ENCODE measurements at regions not wholly inside any gene's neighbourhood (a gene's known extent, or its start where the extent isn't known, plus 50 kb on each side); places are given as distances from the start of the nearest gene placed in this dataset.

GRCh38 chr10:29883231-29883630 is 176.2 kb downstream of the JCAD start:
- Mint-ChIP-seq H3K4me1 (no peaks in the 10 kb centered on the region), H3K9me3 (no peaks in the 10 kb centered on the region), H3K4me3 (no peak overlapping the region), H3K36me3 (ENCODE audit: low read depth) (no peaks in the 10 kb centered on the region), H3K27ac (no peak overlapping the region), H3K27me3 (peaks cover 13% of the 10 kb centered on the region)
- CTCF ChIA-PET, result no interaction called here
- POLR2A ChIA-PET, result no interaction called here
- DNase-seq, result no peak

GRCh38 chr10:29882766-29883165 is 176.6 kb downstream of the JCAD start:
- no peak for DNase-seq
- H3K4me3 Mint-ChIP-seq, result no peak overlapping the region
- POLR2A ChIA-PET, result no interaction called here
- H3K36me3 Mint-ChIP-seq (ENCODE audit: low read depth), result no peaks in the 10 kb centered on the region
- H3K4me1 Mint-ChIP-seq, result no peaks in the 10 kb centered on the region
- no peak overlapping the region for H3K27ac Mint-ChIP-seq
- H3K9me3 Mint-ChIP-seq, result no peaks in the 10 kb centered on the region
- H3K27me3 Mint-ChIP-seq, result peaks cover 12% of the 10 kb centered on the region
- CTCF ChIA-PET, result no interaction called here

- Mint-ChIP-seq H3K27ac (no peak overlapping the region), H3K36me3 (ENCODE audit: low read depth) (no peaks in the 10 kb centered on the region), H3K4me1 (no peaks in the 10 kb centered on the region), H3K27me3 (peaks cover 14% of the 10 kb centered on the region), H3K9me3 (no peaks in the 10 kb centered on the region), H3K4me3 (no peak overlapping the region)
- no peak for DNase-seq
- ChIA-PET CTCF (no interaction called here), POLR2A (interaction anchor here (0.5 kb wide), 1 partner anchor 14 kb away, joined by 3 read pairs; no protein-coding TSS in a partner anchor)
These were observed 177.6 kb downstream of the JCAD start for GRCh38 chr10:29881811-29882210.

GRCh38 chr10:29881336-29881771 is 178.0 kb downstream of the JCAD start:
- Mint-ChIP-seq H3K27me3 (peaks cover 14% of the 10 kb centered on the region), H3K27ac (no peak overlapping the region), H3K9me3 (no peaks in the 10 kb centered on the region), H3K4me3 (no peak overlapping the region), H3K4me1 (no peaks in the 10 kb centered on the region), H3K36me3 (ENCODE audit: low read depth) (no peaks in the 10 kb centered on the region)
- DNase-seq, result no peak
- CTCF ChIA-PET, result no interaction called here
- POLR2A ChIA-PET, result no interaction called here

- ChIA-PET CTCF (no interaction called here), POLR2A (no interaction called here)
- no peak for DNase-seq
- Mint-ChIP-seq H3K4me1 (no peaks in the 10 kb centered on the region), H3K4me3 (no peak overlapping the region), H3K27ac (no peak overlapping the region), H3K27me3 (peaks cover 16% of the 10 kb centered on the region), H3K9me3 (no peaks in the 10 kb centered on the region), H3K36me3 (ENCODE audit: low read depth) (no peaks in the 10 kb centered on the region)
These were observed 178.5 kb downstream of the JCAD start for GRCh38 chr10:29880856-29881255.

- H3K27me3 Mint-ChIP-seq, result peaks cover 16% of the 10 kb centered on the region
- no peaks in the 10 kb centered on the region for H3K4me1 Mint-ChIP-seq
- no peak overlapping the region for H3K4me3 Mint-ChIP-seq
- POLR2A ChIA-PET, result no interaction called here
- H3K27ac Mint-ChIP-seq, result no peak overlapping the region
- DNase-seq, result no peak
- no peaks in the 10 kb centered on the region for H3K9me3 Mint-ChIP-seq
- CTCF ChIA-PET, result no interaction called here
- H3K36me3 Mint-ChIP-seq (ENCODE audit: low read depth), result no peaks in the 10 kb centered on the region
These were observed 179.5 kb downstream of the JCAD start for GRCh38 chr10:29879862-29880261.

- Mint-ChIP-seq H3K9me3 (no peaks in the 10 kb centered on the region), H3K36me3 (ENCODE audit: low read depth) (no peaks in the 10 kb centered on the region), H3K4me3 (no peak overlapping the region), H3K4me1 (no peaks in the 10 kb centered on the region), H3K27me3 (peaks cover 20% of the 10 kb centered on the region), H3K27ac (no peak overlapping the region)
- POLR2A ChIA-PET, result no interaction called here
- CTCF ChIA-PET, result no interaction called here
- no peak for DNase-seq
These were observed 180.9 kb downstream of the JCAD start for GRCh38 chr10:29878492-29878891.

- ChIA-PET CTCF (no interaction called here), POLR2A (no interaction called here)
- Mint-ChIP-seq H3K27ac (no peak overlapping the region), H3K27me3 (peaks cover 20% of the 10 kb centered on the region), H3K9me3 (no peaks in the 10 kb centered on the region), H3K4me3 (no peak overlapping the region), H3K36me3 (ENCODE audit: low read depth) (no peaks in the 10 kb centered on the region), H3K4me1 (no peaks in the 10 kb centered on the region)
- no peak for DNase-seq
These were observed 181.4 kb downstream of the JCAD start for GRCh38 chr10:29877793-29878491.

- no peak for DNase-seq
- Mint-ChIP-seq H3K36me3 (ENCODE audit: low read depth) (no peaks in the 10 kb centered on the region), H3K9me3 (no peaks in the 10 kb centered on the region), H3K4me1 (no peaks in the 10 kb centered on the region), H3K4me3 (no peak overlapping the region), H3K27me3 (peaks cover 20% of the 10 kb centered on the region), H3K27ac (no peak overlapping the region)
- ChIA-PET POLR2A (no interaction called here), CTCF (no interaction called here)
These were observed 183.3 kb downstream of the JCAD start for GRCh38 chr10:29876008-29876555.

GRCh38 chr10:29874606-29875269 is 184.6 kb downstream of the JCAD start:
- ChIA-PET CTCF (no interaction called here), POLR2A (no interaction called here)
- Mint-ChIP-seq H3K27ac (no peak overlapping the region), H3K27me3 (peaks cover 19% of the 10 kb centered on the region), H3K9me3 (peaks cover 3% of the 10 kb centered on the region), H3K4me3 (no peak overlapping the region), H3K4me1 (no peaks in the 10 kb centered on the region), H3K36me3 (ENCODE audit: low read depth) (no peaks in the 10 kb centered on the region)
- no peak for DNase-seq

GRCh38 chr10:29873941-29874484 is 185.4 kb downstream of the JCAD start:
- ChIA-PET CTCF (no interaction called here), POLR2A (no interaction called here)
- Mint-ChIP-seq H3K4me3 (no peak overlapping the region), H3K27me3 (peaks cover 19% of the 10 kb centered on the region), H3K27ac (no peak overlapping the region), H3K36me3 (ENCODE audit: low read depth) (no peaks in the 10 kb centered on the region), H3K9me3 (peaks cover 3% of the 10 kb centered on the region), H3K4me1 (no peaks in the 10 kb centered on the region)
- DNase-seq, result no peak

- Mint-ChIP-seq H3K27me3 (peaks cover 7% of the 10 kb centered on the region), H3K36me3 (ENCODE audit: low read depth) (no peaks in the 10 kb centered on the region), H3K4me1 (no peaks in the 10 kb centered on the region), H3K4me3 (no peak overlapping the region), H3K27ac (no peak overlapping the region), H3K9me3 (peaks cover 3% of the 10 kb centered on the region)
- no peak for DNase-seq
- POLR2A ChIA-PET, result no interaction called here
- CTCF ChIA-PET, result no interaction called here
These were observed 188.8 kb downstream of the JCAD start for GRCh38 chr10:29870522-29871044.

GRCh38 chr10:29869593-29869992 is 189.8 kb downstream of the JCAD start:
- no peaks in the 10 kb centered on the region for H3K36me3 Mint-ChIP-seq (ENCODE audit: low read depth)
- no peak overlapping the region for H3K4me3 Mint-ChIP-seq
- POLR2A ChIA-PET, result no interaction called here
- CTCF ChIA-PET, result no interaction called here
- H3K4me1 Mint-ChIP-seq, result no peaks in the 10 kb centered on the region
- peaks cover 3% of the 10 kb centered on the region for H3K9me3 Mint-ChIP-seq
- DNase-seq, result no peak
- peaks cover 3% of the 10 kb centered on the region for H3K27me3 Mint-ChIP-seq
- no peak overlapping the region for H3K27ac Mint-ChIP-seq

- DNase-seq, result no peak
- ChIA-PET CTCF (no interaction called here), POLR2A (no interaction called here)
- H3K27me3 Mint-ChIP-seq, result no peaks in the 10 kb centered on the region
- H3K9me3 Mint-ChIP-seq, result peaks cover 3% of the 10 kb centered on the region
- no peak overlapping the region for H3K4me3 Mint-ChIP-seq
- no peaks in the 10 kb centered on the region for H3K4me1 Mint-ChIP-seq
- H3K36me3 Mint-ChIP-seq (ENCODE audit: low read depth), result no peaks in the 10 kb centered on the region
- no peak overlapping the region for H3K27ac Mint-ChIP-seq
These were observed 193.0 kb downstream of the JCAD start for GRCh38 chr10:29866356-29866755.

Data from activated CD4-positive, alpha-beta memory T cell treated with anti-CD3 and anti-CD28 coated beads, Interleukin-2, amount 10 ng/mL, durations not matched to agents 7 days and 5 days (primary cell).